ENCODE measurements at regions not wholly inside any gene's neighbourhood (a gene's known extent, or its start where the extent isn't known, plus 50 kb on each side); places are given as distances from the start of the nearest gene placed in this dataset.

DNA sequence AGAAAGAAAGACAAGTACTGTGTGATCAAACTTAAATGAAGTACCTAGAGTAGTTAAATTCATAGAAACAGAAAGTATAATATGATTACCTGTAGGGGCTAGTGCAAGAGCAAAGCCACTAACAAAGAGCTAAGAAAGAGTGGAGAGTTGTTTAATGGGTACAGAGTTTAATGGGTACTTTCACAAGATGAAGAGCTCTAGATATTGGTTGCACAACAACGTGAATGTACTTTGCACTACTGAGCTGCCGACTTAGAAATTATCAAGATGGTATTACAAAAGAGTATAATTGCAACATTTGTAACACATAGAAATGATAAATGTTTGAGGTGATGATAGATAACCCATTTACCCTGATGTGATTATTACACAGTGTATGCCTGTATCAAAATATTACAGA, 140.3 kb upstream of the GPC6 start:
- 91% methylated on average over 2 of the region's 2 CpGs; no CpG with 5 or more reads in 1 of the 2 experiments for WGBS, 2 experiments (ENCODE audit: extremely low coverage in 1 of 2, insufficient coverage in 1 of 2, insufficient read length in 1 of 2, insufficient replicate concordance in 2 of 2, low coverage in 1 of 2, low lambda C conversion rate in 2 of 2, missing lambda C conversion rate in 1 of 2)
- TF ChIP-seq SP1 (IDR thresholded peaks at IDR 0.05; ENCODE audit: low read depth, low read length): no peak
- TF ChIP-seq, protein P1, sequence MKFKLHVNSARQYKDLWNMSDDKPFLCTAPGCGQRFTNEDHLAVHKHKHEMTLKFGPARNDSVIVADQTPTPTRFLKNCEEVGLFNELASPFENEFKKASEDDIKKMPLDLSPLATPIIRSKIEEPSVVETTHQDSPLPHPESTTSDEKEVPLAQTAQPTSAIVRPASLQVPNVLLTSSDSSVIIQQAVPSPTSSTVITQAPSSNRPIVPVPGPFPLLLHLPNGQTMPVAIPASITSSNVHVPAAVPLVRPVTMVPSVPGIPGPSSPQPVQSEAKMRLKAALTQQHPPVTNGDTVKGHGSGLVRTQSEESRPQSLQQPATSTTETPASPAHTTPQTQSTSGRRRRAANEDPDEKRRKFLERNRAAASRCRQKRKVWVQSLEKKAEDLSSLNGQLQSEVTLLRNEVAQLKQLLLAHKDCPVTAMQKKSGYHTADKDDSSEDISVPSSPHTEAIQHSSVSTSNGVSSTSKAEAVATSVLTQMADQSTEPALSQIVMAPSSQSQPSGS (IDR thresholded peaks at IDR 0.05; ENCODE audit: low read length): no peak
- no peak for TF ChIP-seq HDAC2 (IDR thresholded peaks at IDR 0.05; ENCODE audit: borderline replicate concordance in 1 of 2, low read depth in 2 of 2, low read length in 2 of 2)
- no peak for TF ChIP-seq CHD1 (IDR thresholded peaks at IDR 0.05; ENCODE audit: low read depth, low read length)
- TF ChIP-seq POLR2AphosphoS5 (IDR thresholded peaks at IDR 0.05; ENCODE audit: low read depth, low read length): no peak
- TF ChIP-seq, protein P2, sequence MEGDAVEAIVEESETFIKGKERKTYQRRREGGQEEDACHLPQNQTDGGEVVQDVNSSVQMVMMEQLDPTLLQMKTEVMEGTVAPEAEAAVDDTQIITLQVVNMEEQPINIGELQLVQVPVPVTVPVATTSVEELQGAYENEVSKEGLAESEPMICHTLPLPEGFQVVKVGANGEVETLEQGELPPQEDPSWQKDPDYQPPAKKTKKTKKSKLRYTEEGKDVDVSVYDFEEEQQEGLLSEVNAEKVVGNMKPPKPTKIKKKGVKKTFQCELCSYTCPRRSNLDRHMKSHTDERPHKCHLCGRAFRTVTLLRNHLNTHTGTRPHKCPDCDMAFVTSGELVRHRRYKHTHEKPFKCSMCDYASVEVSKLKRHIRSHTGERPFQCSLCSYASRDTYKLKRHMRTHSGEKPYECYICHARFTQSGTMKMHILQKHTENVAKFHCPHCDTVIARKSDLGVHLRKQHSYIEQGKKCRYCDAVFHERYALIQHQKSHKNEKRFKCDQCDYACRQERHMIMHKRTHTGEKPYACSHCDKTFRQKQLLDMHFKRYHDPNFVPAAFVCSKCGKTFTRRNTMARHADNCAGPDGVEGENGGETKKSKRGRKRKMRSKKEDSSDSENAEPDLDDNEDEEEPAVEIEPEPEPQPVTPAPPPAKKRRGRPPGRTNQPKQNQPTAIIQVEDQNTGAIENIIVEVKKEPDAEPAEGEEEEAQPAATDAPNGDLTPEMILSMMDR (IDR thresholded peaks at IDR 0.05; ENCODE audit: control extremely low read depth in 1 of 3, insufficient read depth in 1 of 3, low read depth in 1 of 3, low read length in 3 of 3): no peak
- TF ChIP-seq JUN (IDR thresholded peaks at IDR 0.05; ENCODE audit: low read depth, low read length): no peak
- no peak for TF ChIP-seq ASH2L (IDR thresholded peaks at IDR 0.05; ENCODE audit: low read length)
- no peak for TF ChIP-seq SAP30 (IDR thresholded peaks at IDR 0.05; ENCODE audit: insufficient read depth, insufficient replicate concordance, low read length)
- no peak for TF ChIP-seq BCL11A (IDR thresholded peaks at IDR 0.05; ENCODE audit: low read depth in 2 of 2, low read length in 2 of 2)
- TF ChIP-seq RBBP5 (IDR thresholded peaks at IDR 0.05; ENCODE audit: borderline replicate concordance, low read depth, low read length): no peak

More for the DNA sequence above, 140.3 kb upstream of the GPC6 start:
- H2BK5ac ChIP-seq (ENCODE audit: low read depth, low read length): no peak overlapping the region
- no peak overlapping the region for H3K4me2 ChIP-seq (ENCODE audit: insufficient read depth in 1 of 2, low read depth in 2 of 2, low read length in 2 of 2)
- no peaks in the 10 kb centered on the region for H3K23me2 ChIP-seq (ENCODE audit: low read depth, low read length)
- H3K27me3 ChIP-seq (replicated peaks in 1 of 4; ENCODE audit: control insufficient read depth in 3 of 4, extremely low read depth in 1 of 4, insufficient read depth in 3 of 4, low read length in 3 of 4): no peaks in the 10 kb centered on the region
- no peaks in the 10 kb centered on the region for H3K36me3 ChIP-seq (ENCODE audit: control insufficient read depth in 2 of 4, insufficient read depth in 4 of 4, low read length in 3 of 4)
- no peak overlapping the region for H3K4me3 ChIP-seq (ENCODE audit: extremely low read depth in 1 of 4, insufficient read depth in 2 of 4, low read depth in 3 of 4, low read length in 4 of 4)
- no peak overlapping the region for H2BK12ac ChIP-seq (ENCODE audit: low read depth, low read length)
- no peak overlapping the region for H3K56ac ChIP-seq (replicated peaks; ENCODE audit: insufficient read length, low read depth, low read length)
- H4K20me1 ChIP-seq (replicated peaks in 1 of 2; ENCODE audit: control insufficient read depth in 1 of 2, insufficient read depth in 2 of 2, low read length in 2 of 2): no peaks in the 10 kb centered on the region
- no peak overlapping the region for H4K5ac ChIP-seq (ENCODE audit: insufficient read length, low read depth, low read length)
- H2BK120ac ChIP-seq (replicated peaks; ENCODE audit: low read depth, low read length): no peak overlapping the region
- POLR2A ChIA-PET (ENCODE audit: partially characterized antibody): no interaction called here
- H2AK5ac ChIP-seq (ENCODE audit: low read depth, low read length): no peak overlapping the region
- no peak overlapping the region for H3K18ac ChIP-seq (ENCODE audit: extremely low read depth, low read length)
- no peak overlapping the region for H4K91ac ChIP-seq (replicated peaks; ENCODE audit: insufficient read length, low read length)
- FAIRE-seq (no peak), DNase-seq (ENCODE audit: low read depth in 1 of 2, low spot score in 2 of 2) (no peak)
- H2BK20ac ChIP-seq (ENCODE audit: low read length): no peak overlapping the region
- no peaks in the 10 kb centered on the region for H3K79me2 ChIP-seq (ENCODE audit: control insufficient read depth in 1 of 2, insufficient read depth in 2 of 2, low read length in 2 of 2)
- H4K8ac ChIP-seq (ENCODE audit: extremely low read depth, insufficient read depth, low read length): no peak overlapping the region
- H2AFZ ChIP-seq (ENCODE audit: low read length): no peak overlapping the region
- H3K4me1 ChIP-seq (replicated peaks in 1 of 4; ENCODE audit: control insufficient read depth in 3 of 4, insufficient read depth in 4 of 4, low read length in 3 of 4): no peaks in the 10 kb centered on the region
- no peak overlapping the region for H3K23ac ChIP-seq (ENCODE audit: insufficient read length)
- H3K27ac ChIP-seq (ENCODE audit: low read depth, low read length): no peak overlapping the region
- CTCF ChIA-PET (ENCODE audit: partially characterized antibody): no interaction called here
- H3K9me3 ChIP-seq (ENCODE audit: insufficient read depth in 2 of 2, low read depth in 1 of 2, low read length in 1 of 2): no peaks in the 10 kb centered on the region
- no peak overlapping the region for H3K9ac ChIP-seq (replicated peaks in 1 of 4; ENCODE audit: extremely low read depth in 1 of 4, low read depth in 3 of 4, low read length in 3 of 4)
- no peak overlapping the region for H3K4ac ChIP-seq (replicated peaks; ENCODE audit: insufficient read length, low read depth, low read length)
- no peak overlapping the region for H2BK15ac ChIP-seq (ENCODE audit: low read length)
- H3K79me1 ChIP-seq (ENCODE audit: low read depth, low read length): no peaks in the 10 kb centered on the region
- no peak overlapping the region for H3K14ac ChIP-seq (ENCODE audit: insufficient read length)
